ENCODE measurements at regions not wholly inside any gene's neighbourhood (a gene's known extent, or its start where the extent isn't known, plus 50 kb on each side); places are given as distances from the start of the nearest gene placed in this dataset.
A peak's percentile ranks its signal among the peaks of the same experiment; 100 is the strongest.

GRCh38 chr13:48156466-48156865 lies 61.6 kb upstream of the MED4 start:
- no peak for TF ChIP-seq CTCF (IDR thresholded peaks at IDR 0.05; ENCODE audit: borderline replicate concordance)
- Histone ChIP-seq H3K9me3 (replicated peaks) (no peaks in the 10 kb centered on the region), H3K4me1 (peaks cover 12% of the 10 kb centered on the region), H3K36me3 (no peaks in the 10 kb centered on the region), H3K27me3 (ENCODE audit: low read depth) (no peaks in the 10 kb centered on the region), H3K4me3 (no peak overlapping the region), H3K27ac (replicated peaks) (peak overlapping the region; percentile 53)
- DNase-seq, result no peak
- intact Hi-C loops (cut with micrococcal nuclease), result no loop called here

- no peak overlapping the region for H3K4me3 ChIP-seq
- DNase-seq, result no peak
- H3K4me1 ChIP-seq, result peaks cover 5% of the 10 kb centered on the region
- H3K9me3 ChIP-seq (replicated peaks), result no peaks in the 10 kb centered on the region
- intact Hi-C loops (cut with micrococcal nuclease), result no loop called here
- H3K27ac ChIP-seq (replicated peaks), result peak overlapping the region; percentile 53
- no peaks in the 10 kb centered on the region for H3K36me3 ChIP-seq
- TF ChIP-seq CTCF (IDR thresholded peaks at IDR 0.05; ENCODE audit: borderline replicate concordance), result no peak
- H3K27me3 ChIP-seq (ENCODE audit: low read depth), result no peaks in the 10 kb centered on the region
Measured at GRCh38 chr13:48155848-48156247, 60.9 kb upstream of the MED4 start.

- Histone ChIP-seq H3K27ac (replicated peaks) (no peak overlapping the region), H3K4me1 (peaks cover 5% of the 10 kb centered on the region), H3K36me3 (no peaks in the 10 kb centered on the region), H3K27me3 (ENCODE audit: low read depth) (no peaks in the 10 kb centered on the region), H3K9me3 (replicated peaks) (peaks cover 7% of the 10 kb centered on the region), H3K4me3 (no peak overlapping the region)
- no peak for DNase-seq
- intact Hi-C loops (cut with micrococcal nuclease), result no loop called here
- TF ChIP-seq CTCF (IDR thresholded peaks at IDR 0.05; ENCODE audit: borderline replicate concordance), result no peak
Measured at GRCh38 chr13:48154671-48155070, 59.8 kb upstream of the MED4 start.

- Histone ChIP-seq H3K36me3 (no peaks in the 10 kb centered on the region), H3K27ac (replicated peaks) (no peak overlapping the region), H3K9me3 (replicated peaks) (peaks cover 7% of the 10 kb centered on the region), H3K4me3 (no peak overlapping the region), H3K4me1 (peaks cover 5% of the 10 kb centered on the region), H3K27me3 (ENCODE audit: low read depth) (no peaks in the 10 kb centered on the region)
- intact Hi-C loops (cut with micrococcal nuclease), result no loop called here
- DNase-seq, result no peak
- TF ChIP-seq CTCF (IDR thresholded peaks at IDR 0.05; ENCODE audit: borderline replicate concordance), result no peak
Measured at GRCh38 chr13:48153186-48153585, 58.3 kb upstream of the MED4 start.

- H3K27me3 ChIP-seq (ENCODE audit: low read depth), result no peaks in the 10 kb centered on the region
- intact Hi-C loops (cut with micrococcal nuclease), result no loop called here
- H3K27ac ChIP-seq (replicated peaks), result peak overlapping the region; percentile 28
- peaks cover 7% of the 10 kb centered on the region for H3K9me3 ChIP-seq (replicated peaks)
- H3K4me3 ChIP-seq, result no peak overlapping the region
- no peak for DNase-seq
- TF ChIP-seq CTCF (IDR thresholded peaks at IDR 0.05; ENCODE audit: borderline replicate concordance), result no peak
- H3K36me3 ChIP-seq, result no peaks in the 10 kb centered on the region
- peaks cover 5% of the 10 kb centered on the region for H3K4me1 ChIP-seq
Measured at GRCh38 chr13:48151363-48152161, 56.7 kb upstream of the MED4 start.
